ENCODE measurements at regions not wholly inside any gene's neighbourhood (a gene's known extent, or its start where the extent isn't known, plus 50 kb on each side); places are given as distances from the start of the nearest gene placed in this dataset.

DNA sequence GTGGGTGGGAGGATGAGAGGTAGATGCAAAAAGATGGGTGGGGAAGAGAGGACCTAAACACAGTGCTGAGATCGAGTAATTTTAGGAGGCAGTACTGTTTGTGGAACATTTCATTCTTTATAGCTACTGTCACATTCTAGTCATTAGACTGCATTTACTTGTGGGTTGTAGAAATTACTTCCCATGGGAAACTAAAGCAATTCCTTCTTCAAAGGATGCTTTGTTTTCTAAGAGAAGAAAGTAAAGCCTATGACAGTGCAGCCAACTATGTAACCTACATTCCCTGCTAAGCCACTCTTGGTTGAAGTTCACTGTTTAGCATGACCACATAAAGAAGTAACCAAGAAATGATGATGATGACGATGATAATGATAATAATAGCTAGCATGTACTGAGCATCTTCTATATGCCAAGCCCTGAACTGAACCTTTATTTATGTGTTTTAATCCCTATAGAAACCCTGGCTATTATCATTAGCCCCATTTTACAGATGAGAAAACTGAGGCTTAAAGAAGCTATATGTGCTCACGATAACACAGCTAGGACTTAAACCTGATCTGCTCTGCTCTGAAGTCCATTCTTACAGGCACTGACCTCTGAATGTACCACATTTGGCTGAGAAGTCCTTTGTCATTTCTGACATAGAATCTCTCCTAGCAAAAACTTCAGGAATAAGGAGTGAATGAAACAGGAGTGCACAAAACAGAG lies 114.5 kb upstream of the KIT start:
- Mint-ChIP-seq H3K4me3 (ENCODE audit: unreplicated experiment) (no peak overlapping the region), H3K27me3 (ENCODE audit: unreplicated experiment) (no peaks in the 10 kb centered on the region), H3K9me3 (ENCODE audit: unreplicated experiment) (no peaks in the 10 kb centered on the region), H3K4me1 (ENCODE audit: unreplicated experiment) (peaks cover 47% of the 10 kb centered on the region), H3K36me3 (ENCODE audit: unreplicated experiment) (no peaks in the 10 kb centered on the region), H3K27ac (ENCODE audit: unreplicated experiment) (no peak overlapping the region)
- no peak for DNase-seq (ENCODE audit: extremely low spot score, unreplicated experiment)
- TF ChIP-seq CTCF (IDR thresholded peaks at IDR 0.05): no peak

GRCh38 chr4:54545663-54546424 lies 111.9 kb upstream of the KIT start:
- Mint-ChIP-seq H3K4me1 (ENCODE audit: unreplicated experiment) (peaks cover 31% of the 10 kb centered on the region), H3K27ac (ENCODE audit: unreplicated experiment) (no peak overlapping the region), H3K4me3 (ENCODE audit: unreplicated experiment) (no peak overlapping the region), H3K27me3 (ENCODE audit: unreplicated experiment) (no peaks in the 10 kb centered on the region), H3K36me3 (ENCODE audit: unreplicated experiment) (no peaks in the 10 kb centered on the region), H3K9me3 (ENCODE audit: unreplicated experiment) (no peaks in the 10 kb centered on the region)
- TF ChIP-seq CTCF (IDR thresholded peaks at IDR 0.05): no peak
- DNase-seq (ENCODE audit: extremely low spot score, unreplicated experiment): no peak

DNA sequence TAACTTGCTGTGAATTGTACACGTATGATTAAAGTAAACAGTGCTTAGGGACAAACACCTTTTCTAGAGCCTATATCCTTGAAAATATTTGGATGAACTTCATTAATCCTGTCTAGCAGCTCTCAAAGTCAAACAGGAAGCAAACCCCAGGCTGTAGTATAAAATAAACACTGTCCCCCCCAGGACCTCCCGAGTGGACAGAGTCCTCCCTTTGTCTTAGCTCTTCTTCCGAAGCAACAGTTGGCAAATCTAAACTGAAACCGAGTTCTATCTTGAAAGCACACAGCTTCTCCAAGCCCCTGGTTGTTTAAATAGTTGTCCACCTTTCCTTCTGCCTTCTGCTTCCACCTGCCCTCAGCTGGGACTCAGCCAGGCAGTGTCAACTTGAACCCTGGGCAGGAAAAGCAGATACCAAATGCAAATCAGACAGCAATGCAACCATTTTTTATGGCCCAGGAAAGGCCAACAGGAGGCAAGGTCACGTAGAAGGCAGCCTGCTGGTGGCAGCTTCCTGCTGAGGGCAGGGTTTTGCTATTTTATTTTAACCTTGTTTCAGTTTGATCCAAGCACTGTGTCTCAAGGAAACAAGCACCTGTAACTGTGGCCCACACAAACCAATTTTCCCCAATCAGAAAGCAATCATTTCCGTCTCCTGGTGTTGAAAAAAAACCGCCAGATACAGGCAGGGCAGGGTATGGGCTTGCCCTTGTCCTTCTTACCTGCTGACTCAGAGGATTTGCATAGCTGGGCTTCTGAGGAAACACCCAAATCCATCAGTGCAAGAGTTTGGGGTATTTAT lies 110.3 kb upstream of the KIT start:
- no peaks in the 10 kb centered on the region for H3K27me3 Mint-ChIP-seq (ENCODE audit: unreplicated experiment)
- no peak for TF ChIP-seq CTCF (IDR thresholded peaks at IDR 0.05)
- no peaks in the 10 kb centered on the region for H3K9me3 Mint-ChIP-seq (ENCODE audit: unreplicated experiment)
- no peak overlapping the region for H3K27ac Mint-ChIP-seq (ENCODE audit: unreplicated experiment)
- H3K4me1 Mint-ChIP-seq (ENCODE audit: unreplicated experiment): peaks cover 14% of the 10 kb centered on the region
- DNase-seq (ENCODE audit: extremely low spot score, unreplicated experiment): no peak
- no peak overlapping the region for H3K4me3 Mint-ChIP-seq (ENCODE audit: unreplicated experiment)
- H3K36me3 Mint-ChIP-seq (ENCODE audit: unreplicated experiment): no peaks in the 10 kb centered on the region

- Mint-ChIP-seq H3K9me3 (ENCODE audit: unreplicated experiment) (no peaks in the 10 kb centered on the region), H3K27ac (ENCODE audit: unreplicated experiment) (no peak overlapping the region), H3K27me3 (ENCODE audit: unreplicated experiment) (no peaks in the 10 kb centered on the region), H3K4me1 (ENCODE audit: unreplicated experiment) (peaks cover 12% of the 10 kb centered on the region), H3K4me3 (ENCODE audit: unreplicated experiment) (no peak overlapping the region), H3K36me3 (ENCODE audit: unreplicated experiment) (no peaks in the 10 kb centered on the region)
- no peak for TF ChIP-seq CTCF (IDR thresholded peaks at IDR 0.05)
- no peak for DNase-seq (ENCODE audit: extremely low spot score, unreplicated experiment)
Measured at GRCh38 chr4:54548098-54548620, 109.6 kb upstream of the KIT start.

All from osteocyte (in vitro differentiated cells).